ENCODE measurements at regions not wholly inside any gene's neighbourhood (a gene's known extent, or its start where the extent isn't known, plus 50 kb on each side); places are given as distances from the start of the nearest gene placed in this dataset.

- no peak for TF ChIP-seq YY1 (IDR thresholded peaks at IDR 0.05; ENCODE audit: insufficient read depth, insufficient read length)
- no peak for TF ChIP-seq SUZ12 (IDR thresholded peaks at IDR 0.05; ENCODE audit: extremely low read depth, insufficient read depth, insufficient read length)
These were observed 224.4 kb upstream of the APCDD1 start for GRCh38 chr18:10230072-10230471.
